Suprapubic skin (tissue), 4 donors: ENCODE measurements at regions not wholly inside any gene's neighbourhood (a gene's known extent, or its start where the extent isn't known, plus 50 kb on each side); places are given as distances from the start of the nearest gene placed in this dataset.

Source experiments
- EP300 ChIP-seq: sonication (generic); formaldehyde crosslinking; IDR thresholded peaks from one replicate; pipeline ENCODE4 v1.6.1; 2017; ENCODE audit warnings: antibody characterized with exemption
- POLR2A ChIP-seq, 2 donors: fragments of 450-650 bp; IDR thresholded peaks; one replicate each; pipeline ENCODE4 v1.6.1; 2017; ENCODE audit warnings: antibody characterized with exemption in 2 of 2, mild to moderate bottlenecking in 2 of 2, moderate library complexity in 2 of 2
- POLR2AphosphoS5 ChIP-seq, 3 donors: sonication (generic); formaldehyde crosslinking; IDR thresholded peaks; one replicate each; pipeline ENCODE4 v1.6.1; 2017; ENCODE audit warnings: antibody characterized with exemption in 3 of 3
- TF ChIP-seq, protein P1 (sequence below), 2 donors: fragments of 200-600 bp in 1 of 2; fragments of 450-650 bp in 1 of 2; sonication (generic) in 1 of 2; IDR thresholded peaks; one replicate each; pipeline ENCODE4 v1.5.1; 2016 to 2019; ENCODE audit warnings: antibody characterized with exemption in 2 of 2, mild to moderate bottlenecking in 1 of 2, moderate library complexity in 1 of 2

DNA sequence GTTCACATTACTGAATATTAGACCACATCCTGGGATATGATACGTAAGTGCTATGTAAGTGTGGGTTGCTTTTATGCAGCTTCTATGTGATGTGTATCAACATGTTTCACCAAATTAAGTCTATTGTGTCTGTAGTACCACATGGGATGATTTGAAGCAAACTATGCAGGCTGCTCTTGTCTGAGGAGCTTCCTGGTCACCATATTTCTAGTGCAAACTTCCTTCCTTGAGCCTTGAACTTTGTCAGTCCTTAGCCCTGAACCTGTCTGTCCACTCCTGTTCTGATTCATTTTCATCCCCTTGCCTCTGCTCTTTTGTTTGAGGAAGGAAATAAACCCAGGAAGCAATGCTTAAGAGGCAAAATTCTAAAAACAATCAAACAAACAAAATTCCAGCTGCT, 117.5 kb upstream of the VANGL1 start:
- TF ChIP-seq POLR2AphosphoS5 (IDR thresholded peaks at IDR 0.05), result no peak
- TF ChIP-seq, protein P1, sequence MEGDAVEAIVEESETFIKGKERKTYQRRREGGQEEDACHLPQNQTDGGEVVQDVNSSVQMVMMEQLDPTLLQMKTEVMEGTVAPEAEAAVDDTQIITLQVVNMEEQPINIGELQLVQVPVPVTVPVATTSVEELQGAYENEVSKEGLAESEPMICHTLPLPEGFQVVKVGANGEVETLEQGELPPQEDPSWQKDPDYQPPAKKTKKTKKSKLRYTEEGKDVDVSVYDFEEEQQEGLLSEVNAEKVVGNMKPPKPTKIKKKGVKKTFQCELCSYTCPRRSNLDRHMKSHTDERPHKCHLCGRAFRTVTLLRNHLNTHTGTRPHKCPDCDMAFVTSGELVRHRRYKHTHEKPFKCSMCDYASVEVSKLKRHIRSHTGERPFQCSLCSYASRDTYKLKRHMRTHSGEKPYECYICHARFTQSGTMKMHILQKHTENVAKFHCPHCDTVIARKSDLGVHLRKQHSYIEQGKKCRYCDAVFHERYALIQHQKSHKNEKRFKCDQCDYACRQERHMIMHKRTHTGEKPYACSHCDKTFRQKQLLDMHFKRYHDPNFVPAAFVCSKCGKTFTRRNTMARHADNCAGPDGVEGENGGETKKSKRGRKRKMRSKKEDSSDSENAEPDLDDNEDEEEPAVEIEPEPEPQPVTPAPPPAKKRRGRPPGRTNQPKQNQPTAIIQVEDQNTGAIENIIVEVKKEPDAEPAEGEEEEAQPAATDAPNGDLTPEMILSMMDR (IDR thresholded peaks at IDR 0.05), result no peak
- TF ChIP-seq EP300, result no peak
- TF ChIP-seq POLR2A (IDR thresholded peaks at IDR 0.05), result no peak
